Thymus (tissue), 11 donors: ENCODE measurements at regions not wholly inside any gene's neighbourhood (a gene's known extent, or its start where the extent isn't known, plus 50 kb on each side); places are given as distances from the start of the nearest gene placed in this dataset.
A peak's percentile ranks its signal among the peaks of the same experiment; 100 is the strongest.
"Not testable (repeated sequence)": the region's sequence is repeated elsewhere in the genome, so short reads cannot be mapped to it uniquely, and the experiment has no call there.

Experiments used
- DNase-seq, 9 donors: peaks; one replicate each; pipeline ENCODE4 v3.0.0-alpha.2; 2013; ENCODE audit warnings: low spot score in 9 of 9, low read depth in 6 of 9, missing footprints in 1 of 9
- H3K27ac ChIP-seq, 2 donors: one replicate each; pipeline ENCODE4 v1.5.1; 2013; ENCODE audit warnings: control low read depth in 1 of 2, low read depth in 1 of 2, low read length in 1 of 2, mild to moderate bottlenecking in 1 of 2, moderate library complexity in 1 of 2
- H3K27me3 ChIP-seq, 2 donors: one replicate each; pipeline ENCODE4 v1.5.1; 2013; ENCODE audit warnings: low read length in 1 of 2; ENCODE audit not compliant: control insufficient read depth in 2 of 2, insufficient read depth in 1 of 2
- H3K36me3 ChIP-seq, 2 donors: one replicate each; pipeline ENCODE4 v1.5.1; 2013; ENCODE audit warnings: low read length in 1 of 2, mild to moderate bottlenecking in 1 of 2, moderate library complexity in 1 of 2; ENCODE audit not compliant: control insufficient read depth in 2 of 2, insufficient read depth in 2 of 2
- H3K4me1 ChIP-seq, 2 donors: one replicate each; pipeline ENCODE4 v1.5.1; 2013; ENCODE audit warnings: low read length in 2 of 2; ENCODE audit not compliant: control insufficient read depth in 2 of 2, insufficient read depth in 2 of 2
- H3K4me3 ChIP-seq, 2 donors: one replicate each; pipeline ENCODE4 v1.5.1; 2013; ENCODE audit warnings: low read length in 2 of 2, control low read depth in 1 of 2, mild to moderate bottlenecking in 1 of 2
- H3K9me3 ChIP-seq, 2 donors: one replicate each; pipeline ENCODE4 v1.5.1; 2013; ENCODE audit warnings: low read length in 1 of 2, mild to moderate bottlenecking in 1 of 2; ENCODE audit not compliant: control insufficient read depth in 2 of 2, insufficient read depth in 1 of 2
- WGBS: extraction: QIAGEN DNeasy Blood & Tissue Kit; methylation state at CpG from one replicate; pipeline ENCODE4 v1.1.7; 2013; 5-methylcytosine and 5-hydroxymethylcytosine counted together
- donor health status: healthy.

DNA sequence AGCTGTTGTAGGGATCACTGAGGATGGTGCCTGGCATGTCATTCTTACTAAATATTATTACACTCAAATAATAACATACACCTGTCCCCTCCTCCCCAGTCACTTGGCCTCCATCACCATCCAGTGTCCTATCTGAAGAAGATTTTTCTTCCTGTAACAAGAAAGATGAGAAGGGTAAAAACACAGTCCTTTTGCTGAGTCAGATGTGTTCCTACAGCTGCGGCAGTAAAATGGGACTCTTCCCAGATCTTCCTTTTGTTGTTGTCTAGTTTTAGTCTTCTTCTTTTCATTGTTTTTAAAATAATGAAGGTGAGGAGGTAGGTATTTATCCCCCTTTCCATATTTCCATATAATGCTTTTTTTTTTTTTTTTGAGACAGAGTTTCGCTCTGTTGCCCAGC lies 83.1 kb upstream of the RFLNA start:
- Histone ChIP-seq H3K27ac (no peak overlapping the region), H3K4me1 (no peaks in the 10 kb centered on the region), H3K4me3 (no peak overlapping the region), H3K9me3 (peaks cover 3 to 18% of the 10 kb centered on the region in 2 donors), H3K27me3 (peaks cover 0 to 2% of the 10 kb centered on the region in 2 donors), H3K36me3 (no peaks in the 10 kb centered on the region)
- WGBS = over 99% methylated on average over 2 of the region's 2 CpGs
- no peak for DNase-seq

GRCh38 chr12:124213666-124214347 lies 81.1 kb upstream of the RFLNA start:
- no peak for DNase-seq
- no peak overlapping the region for H3K4me3 ChIP-seq
- 90% methylated on average over 11 of the region's 11 CpGs for WGBS
- H3K9me3 ChIP-seq = peaks cover 3 to 18% of the 10 kb centered on the region in 2 donors
- H3K27me3 ChIP-seq = peaks cover 0 to 2% of the 10 kb centered on the region in 2 donors
- peaks cover 0 to 9% of the 10 kb centered on the region in 2 donors for H3K4me1 ChIP-seq
- no peak overlapping the region for H3K27ac ChIP-seq
- H3K36me3 ChIP-seq = no peaks in the 10 kb centered on the region

DNA sequence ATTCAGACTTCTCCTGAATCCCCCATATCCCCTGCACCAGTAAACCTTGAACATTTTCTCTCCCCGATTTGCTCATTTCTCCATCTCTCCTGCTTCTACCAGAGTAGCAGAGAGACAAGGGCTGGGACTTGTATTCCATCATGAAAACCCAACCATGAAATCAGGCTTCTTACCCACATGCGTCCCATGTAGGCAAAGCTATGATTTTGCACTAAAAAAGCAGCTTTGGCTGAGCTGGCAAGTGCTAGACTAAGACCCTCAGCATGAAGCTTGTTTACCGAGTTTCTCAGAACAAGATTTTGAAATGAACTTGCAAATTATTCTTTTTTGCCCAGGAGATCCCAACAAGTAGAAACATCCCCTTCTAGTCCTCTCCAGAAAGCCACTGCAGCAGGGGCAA lies 80.3 kb upstream of the RFLNA start:
- 97% methylated on average over 3 of the region's 3 CpGs for WGBS

DNA sequence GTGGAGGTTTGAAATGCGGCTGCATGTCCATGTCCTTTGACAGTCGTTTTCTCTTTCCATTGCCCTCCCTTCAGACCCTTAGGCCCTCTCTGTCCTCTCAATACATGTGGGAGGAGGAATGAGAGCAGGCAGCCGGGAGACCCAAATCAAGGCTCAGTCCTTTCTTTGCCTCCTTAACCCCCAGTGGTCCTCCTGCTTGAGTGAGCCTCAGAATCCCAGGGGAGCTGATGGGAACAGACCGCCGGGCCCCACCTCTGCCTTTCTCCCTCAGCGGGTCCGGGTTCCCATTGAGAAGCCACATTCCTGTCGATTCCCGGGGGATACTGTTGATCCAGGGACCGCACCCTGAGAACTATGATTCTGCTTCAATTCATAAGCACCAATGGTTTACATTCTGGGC lies 77.9 kb upstream of the RFLNA start:
- no peak overlapping the region for H3K4me3 ChIP-seq
- H3K36me3 ChIP-seq = no peaks in the 10 kb centered on the region
- no peak for DNase-seq
- H3K9me3 ChIP-seq = peaks cover 3 to 33% of the 10 kb centered on the region in 2 donors
- H3K27me3 ChIP-seq = no peaks in the 10 kb centered on the region
- WGBS = 94% methylated on average over 10 of the region's 10 CpGs
- peaks cover 0 to 23% of the 10 kb centered on the region in 2 donors for H3K4me1 ChIP-seq
- no peak overlapping the region for H3K27ac ChIP-seq

More for the DNA sequence above, 80.3 kb upstream of the RFLNA start:
- Histone ChIP-seq H3K27ac (no peak overlapping the region), H3K36me3 (no peaks in the 10 kb centered on the region), H3K4me1 (peaks cover 0 to 12% of the 10 kb centered on the region in 2 donors), H3K27me3 (no peaks in the 10 kb centered on the region), H3K4me3 (no peak overlapping the region), H3K9me3 (peaks cover 3 to 18% of the 10 kb centered on the region in 2 donors)
- no peak for DNase-seq

GRCh38 chr12:124217508-124218242 lies 77.2 kb upstream of the RFLNA start:
- Histone ChIP-seq H3K4me1 (peaks cover 0 to 27% of the 10 kb centered on the region in 2 donors), H3K4me3 (no peak overlapping the region), H3K9me3 (peaks cover 3 to 33% of the 10 kb centered on the region in 2 donors), H3K36me3 (no peaks in the 10 kb centered on the region), H3K27ac (peak overlapping the region in 1 of 2 donors; percentile 22), H3K27me3 (no peaks in the 10 kb centered on the region)
- DNase-seq = peak in 1 of 9 donors; percentile 26
- WGBS = 82% methylated on average over 22 of the region's 22 CpGs

- WGBS = 23% methylated on average over 1 of the region's 1 CpG
Observed at GRCh38 chr12:124218243-124218560, 76.7 kb upstream of the RFLNA start.

DNA sequence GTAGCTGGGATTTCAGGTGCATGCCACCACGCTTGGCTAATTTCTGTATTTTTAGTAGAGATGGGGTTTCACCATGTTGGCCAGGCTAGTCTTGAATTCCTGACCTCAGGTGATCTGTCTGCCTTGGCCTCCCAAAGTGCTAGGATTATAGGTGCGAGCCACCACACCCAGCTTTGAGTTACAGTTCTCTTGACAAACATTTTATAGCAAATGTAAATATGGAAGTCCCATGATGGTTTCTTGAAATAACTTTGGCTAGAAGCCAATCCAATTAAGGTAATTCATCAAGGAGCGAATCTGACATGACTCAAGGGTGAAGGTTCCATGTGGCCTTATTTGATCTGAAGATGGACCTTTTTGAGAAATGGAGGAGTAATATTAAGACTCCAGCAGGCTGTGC lies 76.2 kb upstream of the RFLNA start:
- Histone ChIP-seq H3K4me1 (peaks cover 8 to 36% of the 10 kb centered on the region in 2 donors), H3K9me3 (peaks cover 3 to 33% of the 10 kb centered on the region in 2 donors)
- H3K36me3 ChIP-seq, H3K4me3 ChIP-seq, H3K27ac ChIP-seq, H3K27me3 ChIP-seq, DNase-seq: not testable (repeated sequence)
- 97% methylated on average over 3 of the region's 3 CpGs for WGBS

More at GRCh38 chr12:124218243-124218560, 76.7 kb upstream of the RFLNA start:
- peaks cover 3 to 33% of the 10 kb centered on the region in 2 donors for H3K9me3 ChIP-seq
- no peak overlapping the region for H3K4me3 ChIP-seq
- no peak overlapping the region for H3K27ac ChIP-seq
- H3K36me3 ChIP-seq = no peaks in the 10 kb centered on the region
- peaks cover 4 to 32% of the 10 kb centered on the region in 2 donors for H3K4me1 ChIP-seq
- H3K27me3 ChIP-seq = no peaks in the 10 kb centered on the region
- DNase-seq = peak in 1 of 9 donors; percentile 15

- WGBS = 90% methylated on average over 14 of the region's 14 CpGs
- Histone ChIP-seq H3K4me1 (peaks cover 21 to 54% of the 10 kb centered on the region in 2 donors), H3K36me3 (no peaks in the 10 kb centered on the region), H3K27me3 (no peaks in the 10 kb centered on the region), H3K27ac (peak overlapping the region; percentile 75 to 83), H3K9me3 (peaks cover 0 to 15% of the 10 kb centered on the region in 2 donors), H3K4me3 (no peak overlapping the region)
- no peak for DNase-seq
Observed at GRCh38 chr12:124222368-124223245, 72.3 kb upstream of the RFLNA start.
